G401.6 (cell line): ENCODE measurements at regions not wholly inside any gene's neighbourhood (a gene's known extent, or its start where the extent isn't known, plus 50 kb on each side); places are given as distances from the start of the nearest gene placed in this dataset.

Experiments used
- FAIRE-seq: peaks from 2 replicates; lab custom pipeline; 2012; peaks lifted over from hg19 to GRCh38; lab: Jason Lieb, UNC

DNA sequence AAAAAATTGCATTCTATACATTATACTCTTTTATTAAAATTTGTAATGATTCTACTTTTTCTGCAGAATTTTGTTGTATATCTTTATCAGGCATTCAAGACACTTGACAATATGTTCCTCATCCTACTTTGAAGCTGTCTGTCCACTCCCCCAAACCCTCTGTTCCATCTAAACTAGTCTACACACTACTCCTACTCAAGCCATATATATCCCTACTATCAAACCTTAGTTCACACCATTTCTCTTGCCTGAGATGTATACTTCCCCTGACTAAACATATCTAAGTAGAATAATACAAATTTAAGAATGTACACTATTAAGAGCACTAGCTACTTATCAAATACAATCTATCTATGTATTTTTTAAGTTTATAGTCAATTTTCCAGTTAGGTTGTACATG is 107.1 kb upstream of the FTMT start:
- no peak for FAIRE-seq

GRCh38 chr5:121745407-121745806 is 106.3 kb upstream of the FTMT start:
- FAIRE-seq: no peak

DNA sequence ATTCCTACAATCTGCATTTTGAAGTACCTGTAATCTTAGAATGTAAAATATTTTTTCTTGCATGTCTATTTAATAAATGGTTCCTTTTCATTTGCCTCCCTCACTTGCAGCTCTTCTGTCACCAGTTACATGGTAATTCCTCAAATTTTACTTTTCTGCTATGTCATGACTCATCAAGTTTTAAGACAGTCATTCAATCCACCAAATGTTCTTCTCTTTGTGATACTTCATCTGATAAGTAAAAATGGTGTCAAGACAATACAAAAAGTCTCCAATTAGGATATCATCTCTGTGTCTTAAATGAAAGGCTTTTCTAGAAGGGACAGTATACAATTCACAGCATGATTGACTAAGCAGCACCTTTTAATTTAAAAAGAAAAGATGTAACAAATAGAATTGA is 104.9 kb upstream of the FTMT start:
- no peak for FAIRE-seq

GRCh38 chr5:121748686-121749085 is 103.0 kb upstream of the FTMT start:
- FAIRE-seq: no peak

- no peak for FAIRE-seq
These were observed 99.5 kb upstream of the FTMT start for GRCh38 chr5:121752149-121752548.

- no peak for FAIRE-seq
These were observed 96.4 kb upstream of the FTMT start for GRCh38 chr5:121755266-121755665.

DNA sequence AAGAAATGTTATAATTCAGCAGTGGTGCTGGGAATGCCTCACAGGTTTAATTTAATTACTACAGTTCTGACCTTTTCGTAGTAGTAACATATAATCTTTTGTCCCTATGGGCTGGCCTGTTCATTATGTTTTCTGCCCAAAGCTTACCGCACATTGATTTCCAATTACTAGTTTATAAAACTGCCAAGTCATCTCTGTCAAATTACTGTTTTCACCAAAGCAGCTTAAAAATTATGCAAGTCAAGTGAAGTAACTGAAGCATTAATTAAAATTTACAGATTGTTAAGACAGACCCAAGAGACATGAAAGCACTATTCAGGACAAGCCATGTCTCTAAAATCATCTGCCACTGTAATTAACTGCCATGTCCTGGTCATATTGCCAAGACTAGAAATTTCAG is 93.9 kb upstream of the FTMT start:
- FAIRE-seq: no peak

GRCh38 chr5:121758615-121759014 is 93.1 kb upstream of the FTMT start:
- FAIRE-seq: no peak

DNA sequence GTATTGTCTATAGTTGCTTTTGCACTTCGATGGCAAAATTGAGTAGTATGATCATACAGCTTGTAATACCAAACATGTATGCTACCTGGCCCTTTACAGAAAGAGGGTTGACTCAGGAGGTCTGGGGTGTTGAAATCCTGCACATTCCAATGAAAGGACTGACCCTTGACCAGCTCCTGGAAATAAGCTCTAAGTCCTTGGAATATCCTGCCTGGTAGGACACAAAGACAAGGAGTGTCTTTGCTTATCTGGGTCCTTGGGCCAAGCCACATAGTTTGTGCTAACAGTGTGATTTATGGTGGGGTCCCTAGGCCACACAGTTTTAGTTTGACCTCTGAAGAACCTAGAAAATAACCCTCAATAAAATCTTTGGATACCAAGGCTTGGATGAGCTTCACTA is 89.3 kb upstream of the FTMT start:
- FAIRE-seq: no peak

- FAIRE-seq: no peak
These were observed 88.0 kb upstream of the FTMT start for GRCh38 chr5:121763665-121764064.

DNA sequence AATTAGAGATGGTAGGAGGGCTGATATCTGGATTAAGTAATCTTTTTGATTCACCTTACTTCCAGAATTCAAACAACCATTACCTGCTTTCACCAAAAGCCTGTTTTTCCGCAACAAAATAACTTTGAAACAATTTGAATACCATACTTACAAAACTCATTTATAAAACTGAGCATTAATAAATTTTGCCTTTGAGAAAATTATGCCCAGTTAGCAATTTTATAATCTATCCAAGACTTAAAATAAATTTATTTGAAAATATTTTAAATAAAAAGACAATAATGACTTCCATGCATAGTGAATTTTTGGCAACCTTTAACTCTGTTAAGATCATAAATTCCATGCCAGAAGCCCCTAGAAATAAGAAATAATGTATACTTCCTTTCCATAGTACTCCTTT is 71.3 kb upstream of the FTMT start:
- no peak for FAIRE-seq

- FAIRE-seq: no peak
These were observed 68.0 kb upstream of the FTMT start for GRCh38 chr5:121783700-121784099.

DNA sequence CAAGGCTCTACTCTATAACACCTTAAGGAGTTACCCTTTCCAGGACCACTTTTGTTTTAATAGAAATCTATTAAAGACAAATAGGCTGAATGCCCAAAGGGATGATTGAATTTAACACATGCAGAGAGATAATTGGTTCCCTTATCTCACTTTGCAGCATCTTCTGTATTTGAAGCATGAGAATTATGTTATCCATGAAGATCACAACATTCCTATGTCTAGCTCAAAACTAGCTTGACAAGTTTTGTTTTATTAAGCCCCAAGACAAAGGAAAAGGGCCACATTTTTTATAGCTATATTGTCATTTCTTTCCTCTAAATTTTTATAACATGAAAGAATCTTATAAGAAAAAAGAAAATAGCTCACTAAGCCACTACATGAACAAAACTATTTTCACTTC is 57.9 kb upstream of the FTMT start:
- FAIRE-seq: no peak

- FAIRE-seq: no peak
These were observed 56.2 kb upstream of the FTMT start for GRCh38 chr5:121795511-121795910.

- FAIRE-seq: no peak
These were observed 53.8 kb upstream of the FTMT start for GRCh38 chr5:121797681-121798518.
